Ovary (tissue), 7 donors: ENCODE measurements at regions not wholly inside any gene's neighbourhood (a gene's known extent, or its start where the extent isn't known, plus 50 kb on each side); places are given as distances from the start of the nearest gene placed in this dataset.

ENCODE experiments used
- DNase-seq, 5 donors: peaks; one replicate each; pipeline ENCODE4 v3.0.0-alpha.2; 2019 to 2020
- H3K27ac ChIP-seq, 2 donors: fragments of 200-600 bp; one replicate each; pipeline versions ENCODE4 v1.5.1 to v1.8.0; 2019 to 2022
- H3K27me3 ChIP-seq: fragments of 200-600 bp; one replicate; pipeline ENCODE4 v1.8.0; 2022
- H3K36me3 ChIP-seq: fragments of 200-600 bp; sonication (generic); one replicate; pipeline ENCODE4 v1.5.1; 2019
- H3K4me1 ChIP-seq: one replicate; pipeline ENCODE4 v1.8.1; 2013; ENCODE audit warnings: mild to moderate bottlenecking, moderate library complexity; ENCODE audit not compliant: insufficient read depth
- H3K4me3 ChIP-seq: fragments of 200-600 bp; sonication (generic); one replicate; pipeline ENCODE4 v1.5.1; 2017
- H3K9me3 ChIP-seq, 2 donors: fragments of 200-600 bp in 1 of 2; sonication (generic) in 1 of 2; one replicate each; pipeline versions ENCODE4 v1.5.1 to v1.8.1; 2013 to 2019; ENCODE audit warnings: mild to moderate bottlenecking in 1 of 2, moderate library complexity in 1 of 2
- CTCF ChIP-seq, 3 donors: fragments of 450-650 bp in 2 of 3; fragments of 200-600 bp in 1 of 3; IDR thresholded peaks; one replicate each; pipeline versions ENCODE4 v1.5.1 to v1.8.0; 2016 to 2022; ENCODE audit warnings: antibody characterized with exemption in 3 of 3, mild to moderate bottlenecking in 1 of 3
- EP300 ChIP-seq: sonication (generic); formaldehyde crosslinking; IDR thresholded peaks from one replicate; pipeline ENCODE4 v1.6.1; 2017; ENCODE audit warnings: antibody characterized with exemption
- POLR2A ChIP-seq: fragments of 450-650 bp; IDR thresholded peaks from one replicate; pipeline ENCODE4 v1.6.1; 2017; ENCODE audit warnings: antibody characterized with exemption, mild to moderate bottlenecking, moderate library complexity
- WGBS, 3 donors: extraction: QIAGEN DNeasy Blood & Tissue Kit in 1 of 3; methylation state at CpG; one replicate each; pipeline versions ENCODE4 v1.1.5 to v1.1.7; 2013 to 2017; 5-methylcytosine and 5-hydroxymethylcytosine counted together
- intact Hi-C, 4 donors: fragments of 100-400 bp; cut with DNase I; formaldehyde crosslinking; loops; one replicate each; pipeline versions ENCODE4 v1.11.0 to v1.15.1; 2022 to 2023
- donor health status: DM: no; HTN: no; CAD: no; lungs with moderate emphysema.
- donor health status: DM: no; HTN: no; CAD: no.
- donor health status: Bipolar disorder and iron deficiency.
- donor health status: DM: no; HTN: no; CAD: no.
- donor health status: DM: yes; HTN: yes; CAD: no.

- WGBS, 3 donors = 93 to 94% (median 94%) methylated on average over 7 of the region's 7 CpGs
- Histone ChIP-seq H3K4me3 (no peak overlapping the region), H3K9me3 (no peaks in the 10 kb centered on the region), H3K27me3 (no peaks in the 10 kb centered on the region), H3K36me3 (no peaks in the 10 kb centered on the region), H3K4me1 (no peaks in the 10 kb centered on the region), H3K27ac (no peak overlapping the region)
- TF ChIP-seq CTCF (IDR thresholded peaks at IDR 0.05) = no peak
- TF ChIP-seq POLR2A = no peak
- TF ChIP-seq EP300 = no peak
- intact Hi-C loops = no loop called here
- DNase-seq = no peak
Measured at GRCh38 chr14:99007795-99008194, 264.2 kb downstream of the BCL11B start.

- H3K36me3 ChIP-seq = no peaks in the 10 kb centered on the region
- WGBS, 3 donors = 81 to 89% (median 86%) methylated on average over 6 of the region's 6 CpGs
- H3K4me1 ChIP-seq = no peaks in the 10 kb centered on the region
- H3K27ac ChIP-seq = no peak overlapping the region
- no peak overlapping the region for H3K4me3 ChIP-seq
- no peak for TF ChIP-seq POLR2A
- TF ChIP-seq EP300 = no peak
- TF ChIP-seq CTCF (IDR thresholded peaks at IDR 0.05) = no peak
- H3K27me3 ChIP-seq = no peaks in the 10 kb centered on the region
- intact Hi-C loops = no loop called here
- H3K9me3 ChIP-seq = no peaks in the 10 kb centered on the region
- no peak for DNase-seq
Measured at GRCh38 chr14:99009871-99010270, 262.1 kb downstream of the BCL11B start.

- DNase-seq = no peak
- Histone ChIP-seq H3K27me3 (no peaks in the 10 kb centered on the region), H3K4me1 (no peaks in the 10 kb centered on the region), H3K4me3 (no peak overlapping the region), H3K36me3 (no peaks in the 10 kb centered on the region), H3K9me3 (no peaks in the 10 kb centered on the region), H3K27ac (no peak overlapping the region)
- 87 to 90% (median 89%) methylated on average over 6 of the region's 6 CpGs for WGBS, 3 donors
- intact Hi-C loops = no loop called here
- no peak for TF ChIP-seq CTCF (IDR thresholded peaks at IDR 0.05)
- no peak for TF ChIP-seq POLR2A
- TF ChIP-seq EP300 = no peak
Measured at GRCh38 chr14:99011385-99011784, 260.6 kb downstream of the BCL11B start.

GRCh38 chr14:99012703-99013102 lies 259.3 kb downstream of the BCL11B start:
- Histone ChIP-seq H3K36me3 (no peaks in the 10 kb centered on the region), H3K9me3 (no peaks in the 10 kb centered on the region), H3K4me1 (no peaks in the 10 kb centered on the region), H3K27ac (no peak overlapping the region), H3K4me3 (no peak overlapping the region), H3K27me3 (no peaks in the 10 kb centered on the region)
- no peak for DNase-seq
- TF ChIP-seq CTCF (IDR thresholded peaks at IDR 0.05) = no peak
- no peak for TF ChIP-seq POLR2A
- no peak for TF ChIP-seq EP300
- intact Hi-C loops = no loop called here
- 77 to 88% (median 78%) methylated on average over 12 of the region's 12 CpGs for WGBS, 3 donors

- H3K27ac ChIP-seq = no peak overlapping the region
- intact Hi-C loops = no loop called here
- no peaks in the 10 kb centered on the region for H3K9me3 ChIP-seq
- WGBS, 3 donors = 59 to 87% (median 71%) methylated on average over 14 of the region's 14 CpGs
- no peaks in the 10 kb centered on the region for H3K36me3 ChIP-seq
- H3K27me3 ChIP-seq = no peaks in the 10 kb centered on the region
- H3K4me3 ChIP-seq = no peak overlapping the region
- no peaks in the 10 kb centered on the region for H3K4me1 ChIP-seq
- DNase-seq = no peak
- no peak for TF ChIP-seq POLR2A
- TF ChIP-seq EP300 = no peak
- no peak for TF ChIP-seq CTCF (IDR thresholded peaks at IDR 0.05)
Measured at GRCh38 chr14:99015833-99016232, 256.2 kb downstream of the BCL11B start.
